ENCODE measurements at regions not wholly inside any gene's neighbourhood (a gene's known extent, or its start where the extent isn't known, plus 50 kb on each side); places are given as distances from the start of the nearest gene placed in this dataset.

GRCh38 chr4:129350834-129351721 is 255.1 kb downstream of the C4orf33 start:
- DNase-seq = peak; percentile 54

- DNase-seq = no peak
Observed at GRCh38 chr4:129352480-129352879, 256.5 kb downstream of the C4orf33 start.

- DNase-seq = no peak
Observed at GRCh38 chr4:129353490-129353889, 257.5 kb downstream of the C4orf33 start.

GRCh38 chr4:129355031-129355430 is 259.1 kb downstream of the C4orf33 start:
- no peak for DNase-seq

DNA sequence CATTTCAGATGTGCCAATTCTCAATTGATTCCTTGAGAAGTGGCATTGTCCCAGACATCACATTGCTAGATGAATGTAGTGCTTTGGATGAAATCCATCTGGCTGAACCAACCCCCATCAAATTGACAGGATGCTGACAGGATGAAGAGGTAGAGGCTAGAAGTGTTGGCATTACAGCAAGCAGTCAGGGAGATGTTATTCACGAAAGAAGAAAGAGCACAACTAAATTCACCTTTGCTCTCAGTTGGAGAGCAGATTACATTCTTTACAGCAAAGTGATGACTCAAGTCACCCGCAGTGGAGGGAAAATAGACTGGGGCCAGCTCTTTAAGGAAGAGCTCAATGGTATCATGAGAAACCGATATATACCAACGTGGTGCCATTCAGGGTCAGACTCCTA is 259.6 kb downstream of the C4orf33 start:
- DNase-seq = no peak

- DNase-seq = peak; percentile 10
Observed at GRCh38 chr4:129358571-129358970, 262.6 kb downstream of the C4orf33 start.

GRCh38 chr4:129359461-129359860 is 263.5 kb downstream of the C4orf33 start:
- no peak for DNase-seq

DNA sequence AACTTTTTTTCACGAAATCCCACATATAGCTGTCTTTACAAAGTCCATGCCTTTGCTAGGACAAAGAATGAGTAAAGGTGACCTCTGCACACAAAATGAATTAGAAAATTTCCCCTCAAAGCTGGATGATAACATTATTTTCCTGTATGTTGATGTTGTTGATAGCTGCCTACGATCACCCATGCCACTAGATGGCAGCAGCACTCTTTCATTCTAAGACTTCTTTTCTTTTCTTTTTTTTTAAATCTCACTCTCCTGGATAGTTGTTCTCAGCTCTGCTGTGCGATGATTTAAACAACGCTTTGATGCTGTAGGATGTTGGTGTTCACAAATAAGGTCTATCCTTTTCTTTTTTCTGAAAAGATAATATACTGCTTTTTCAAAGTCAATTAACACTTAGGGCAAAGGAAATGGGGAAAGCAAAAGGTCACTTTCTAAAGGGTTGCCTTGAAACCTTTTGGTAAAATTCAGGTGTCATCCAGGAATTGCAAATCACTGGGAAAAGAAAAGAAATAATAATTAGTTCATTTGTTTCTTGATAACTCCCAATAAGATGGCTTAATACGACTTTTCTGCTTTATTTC is 266.8 kb downstream of the C4orf33 start:
- DNase-seq = peak; percentile 62

GRCh38 chr4:129364747-129365452 is 268.9 kb downstream of the C4orf33 start:
- no peak for DNase-seq

DNA sequence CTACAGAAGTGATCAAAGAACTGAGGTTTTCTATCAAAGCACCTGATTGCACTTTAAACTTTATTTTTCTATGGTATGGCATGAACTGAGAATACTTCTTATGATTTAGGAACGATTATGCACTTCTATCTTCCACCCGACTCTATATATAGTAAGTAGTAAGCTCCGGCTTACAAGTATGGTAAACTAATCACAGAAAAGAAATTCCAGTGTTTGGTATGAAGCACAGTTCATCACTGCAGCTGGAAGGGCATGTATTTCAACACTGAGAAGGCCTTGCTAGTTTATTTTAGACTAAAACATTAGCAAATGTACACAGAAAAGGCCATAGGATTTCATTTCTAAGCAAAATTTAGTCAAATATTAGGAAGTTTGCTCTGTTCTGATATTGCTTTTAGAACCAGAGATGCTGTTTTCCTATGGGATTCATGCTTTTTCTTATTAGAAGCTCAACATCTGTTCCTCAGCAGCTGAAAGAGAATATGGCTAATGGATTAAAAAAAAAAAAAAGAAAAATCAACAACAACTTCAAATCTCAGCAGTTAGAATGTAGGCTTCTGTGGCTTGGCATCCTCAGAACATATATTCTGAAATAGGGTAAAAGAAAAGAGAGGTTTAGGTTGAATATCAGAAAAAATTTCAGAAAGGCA is 273.5 kb downstream of the C4orf33 start:
- DNase-seq = no peak

DNA sequence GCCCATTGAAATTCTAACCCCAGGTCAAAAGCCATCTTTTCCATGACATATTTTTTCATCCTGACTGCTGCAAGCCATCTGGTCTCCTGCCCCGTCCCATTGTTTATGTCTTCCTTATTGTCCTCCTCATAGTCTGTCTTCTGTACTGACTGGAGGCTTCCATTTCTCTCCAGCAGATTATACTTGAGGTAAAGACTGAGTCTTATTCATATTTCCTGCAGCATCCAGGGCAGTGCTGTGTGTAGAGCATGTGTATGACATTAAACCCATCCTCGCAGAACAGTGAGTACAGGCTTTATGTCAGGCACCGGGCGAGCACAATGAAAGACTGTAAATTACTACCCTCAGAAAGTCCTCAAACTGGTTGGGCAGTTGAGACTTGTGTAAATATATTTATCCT is 275.1 kb downstream of the C4orf33 start:
- no peak for DNase-seq

GRCh38 chr4:129371926-129372325 is 276.0 kb downstream of the C4orf33 start:
- no peak for DNase-seq

DNA sequence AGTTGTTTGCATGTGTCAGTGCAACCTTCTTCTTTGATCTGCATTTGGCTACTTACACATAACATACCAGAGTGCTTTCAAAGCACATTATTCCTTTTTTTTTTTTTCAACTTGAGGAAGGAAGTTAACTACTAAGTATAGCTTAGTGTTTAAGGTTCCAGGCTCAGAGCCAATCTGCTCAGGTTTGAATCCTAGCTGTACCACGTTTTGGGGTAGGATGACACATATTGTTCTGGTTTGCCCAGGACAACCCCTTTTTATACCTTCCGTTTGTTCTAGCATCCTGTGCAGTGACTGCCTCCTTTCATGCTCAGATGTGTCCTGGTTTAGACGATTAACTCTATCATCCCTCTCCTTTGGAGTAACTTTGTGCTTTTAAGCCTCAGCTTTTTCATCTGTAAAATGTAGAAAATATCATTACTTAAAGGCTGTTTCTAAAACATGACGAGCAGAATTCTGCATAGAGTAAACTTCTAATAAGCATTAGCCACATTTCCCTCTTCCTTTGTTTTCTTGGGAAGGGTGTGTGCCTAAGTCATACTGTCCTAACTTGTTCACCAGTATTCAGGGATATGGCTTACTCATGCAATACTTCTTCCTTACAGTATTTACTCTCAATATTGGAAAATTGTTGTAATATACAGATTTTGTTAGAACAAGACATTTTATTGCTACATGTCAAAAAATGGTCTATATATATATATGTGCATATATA is 281.3 kb downstream of the C4orf33 start:
- DNase-seq = no peak

DNA sequence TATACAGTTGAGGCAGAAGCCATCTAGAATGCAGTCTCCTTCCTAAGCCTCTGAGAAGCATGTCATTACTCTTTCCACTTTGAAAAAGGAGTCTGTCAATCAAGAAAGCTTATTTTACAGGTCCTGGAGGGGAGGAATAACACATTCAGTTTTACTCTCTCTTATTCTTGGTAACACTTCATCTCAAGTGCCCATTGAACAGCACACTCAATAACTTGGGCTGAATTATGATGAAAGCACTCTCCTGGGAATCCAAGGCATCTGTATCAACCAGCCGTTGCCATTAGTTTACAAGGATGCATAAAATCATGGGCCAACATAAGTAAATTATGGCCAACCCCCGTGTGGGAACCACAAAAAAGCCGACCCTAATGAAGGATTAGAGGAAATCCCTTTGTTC is 282.4 kb downstream of the C4orf33 start:
- no peak for DNase-seq

DNA sequence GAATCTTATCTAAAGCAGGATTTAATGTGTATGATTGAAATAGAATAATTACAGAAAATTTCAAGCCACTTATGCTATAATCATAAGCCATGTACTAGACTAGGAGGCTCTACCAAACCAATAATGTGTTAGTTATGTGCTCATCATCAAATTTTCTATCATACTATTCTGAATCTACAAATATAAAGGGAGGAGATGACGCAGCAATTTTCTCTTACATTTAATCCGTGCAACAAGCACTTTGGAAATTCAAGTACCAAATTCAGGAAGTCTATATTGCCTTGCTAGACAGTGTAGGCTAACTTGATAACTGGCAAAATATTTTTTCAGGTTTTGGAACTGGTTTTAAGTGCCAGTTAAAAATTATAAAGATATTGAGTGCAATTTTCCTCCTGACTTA is 283.5 kb downstream of the C4orf33 start:
- no peak for DNase-seq

DNA sequence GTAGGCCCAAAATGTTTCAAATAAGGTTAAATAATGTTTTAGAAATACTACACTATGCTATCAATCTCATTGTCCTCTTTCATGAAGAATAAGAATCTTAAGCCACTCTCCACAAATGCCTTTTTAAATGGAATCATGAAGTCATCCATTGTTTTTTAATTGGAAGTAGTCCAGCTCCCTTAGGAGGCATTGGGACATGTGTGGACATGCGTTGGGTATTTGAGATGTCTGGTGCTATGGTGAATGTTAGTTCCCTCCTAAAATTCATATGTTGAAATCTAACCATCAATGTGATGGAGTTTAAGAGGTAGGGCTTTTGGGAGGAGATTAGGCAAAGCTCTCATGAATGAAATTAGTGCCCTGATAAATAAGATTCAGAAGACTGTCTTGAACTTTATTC is 289.0 kb downstream of the C4orf33 start:
- DNase-seq = no peak

- no peak for DNase-seq
Observed at GRCh38 chr4:129387666-129388065, 291.7 kb downstream of the C4orf33 start.

DNA sequence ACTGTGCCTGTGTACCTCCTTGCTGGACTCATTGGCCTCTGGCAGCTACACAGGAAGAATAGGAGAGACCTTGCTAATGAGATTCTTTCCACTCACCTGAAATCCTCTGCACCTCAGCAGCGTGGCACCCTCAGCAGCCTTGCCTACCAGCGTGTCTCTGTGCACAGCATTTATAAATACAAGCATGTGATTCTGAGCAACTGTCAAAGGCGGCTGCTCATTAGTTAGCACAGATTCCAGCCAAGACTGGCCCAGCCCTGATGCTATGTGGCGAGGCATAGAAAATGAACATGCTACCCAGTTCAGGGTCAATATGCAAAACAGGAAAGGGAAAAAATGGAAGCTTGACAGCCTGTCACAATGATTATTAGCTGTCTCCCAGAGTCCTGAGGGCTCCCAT is 298.0 kb downstream of the C4orf33 start:
- no peak for DNase-seq

GRCh38 chr4:129394635-129395034 is 298.7 kb downstream of the C4orf33 start:
- no peak for DNase-seq

GRCh38 chr4:129403848-129404247 is 307.9 kb downstream of the C4orf33 start:
- DNase-seq = no peak

GRCh38 chr4:129410115-129410514 is 314.2 kb downstream of the C4orf33 start:
- no peak for DNase-seq

GRCh38 chr4:129415004-129415403 is 319.1 kb downstream of the C4orf33 start:
- DNase-seq = no peak

DNA sequence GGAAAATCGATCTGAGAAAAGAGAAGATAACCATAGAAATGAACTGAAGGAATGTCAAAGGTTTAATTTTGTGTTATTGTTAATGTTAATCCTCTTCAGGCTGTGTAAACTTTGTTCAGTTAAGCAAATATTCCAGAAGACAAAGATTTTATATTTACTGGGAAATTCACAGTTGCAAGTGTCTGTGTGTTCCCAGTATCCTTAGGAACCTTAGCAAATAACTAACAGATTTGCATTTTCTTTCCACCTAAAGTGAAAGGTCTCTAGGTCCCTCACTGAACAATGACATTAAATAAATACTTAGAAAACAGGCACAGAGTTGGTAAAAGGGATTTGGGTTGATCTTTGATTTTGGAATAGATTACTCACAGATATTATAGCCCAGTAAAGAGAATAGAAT is 324.7 kb downstream of the C4orf33 start:
- no peak for DNase-seq
